ENCODE measurements at regions not wholly inside any gene's neighbourhood (a gene's known extent, or its start where the extent isn't known, plus 50 kb on each side); places are given as distances from the start of the nearest gene placed in this dataset.
"Not testable (repeated sequence)": the region's sequence is repeated elsewhere in the genome, so short reads cannot be mapped to it uniquely, and the experiment has no call there.

DNA sequence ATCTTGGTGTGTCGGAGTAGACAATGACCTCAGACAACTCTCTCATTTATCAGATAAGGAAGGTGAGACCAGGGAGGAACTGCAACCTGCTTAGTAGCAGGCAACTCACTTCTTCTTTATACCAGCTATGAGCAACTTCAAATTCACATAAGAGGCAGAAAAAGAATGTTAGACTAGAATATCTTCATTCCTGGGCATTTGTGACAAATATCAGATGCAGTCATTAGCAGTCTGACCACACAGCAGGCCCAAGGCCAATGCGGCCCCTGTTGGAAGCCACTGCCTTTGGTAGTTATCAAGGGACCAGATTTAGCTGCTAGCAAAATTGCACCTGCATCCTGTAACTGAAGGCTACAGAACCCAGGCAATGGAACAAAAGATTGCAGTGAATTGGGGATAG, 219.2 kb upstream of the RASGEF1B start:
- Mint-ChIP-seq H3K4me3 (no peak overlapping the region), H3K27ac (no peak overlapping the region), H3K4me1 (ENCODE audit: low read depth) (no peaks in the 10 kb centered on the region), H3K36me3 (no peaks in the 10 kb centered on the region), H3K9me3 (no peaks in the 10 kb centered on the region), H3K27me3 (peaks cover 16% of the 10 kb centered on the region)
- no peak for DNase-seq
- ChIA-PET CTCF (no interaction called here), POLR2A (no interaction called here)
- intact Hi-C loops (cut with micrococcal nuclease), result no loop called here

DNA sequence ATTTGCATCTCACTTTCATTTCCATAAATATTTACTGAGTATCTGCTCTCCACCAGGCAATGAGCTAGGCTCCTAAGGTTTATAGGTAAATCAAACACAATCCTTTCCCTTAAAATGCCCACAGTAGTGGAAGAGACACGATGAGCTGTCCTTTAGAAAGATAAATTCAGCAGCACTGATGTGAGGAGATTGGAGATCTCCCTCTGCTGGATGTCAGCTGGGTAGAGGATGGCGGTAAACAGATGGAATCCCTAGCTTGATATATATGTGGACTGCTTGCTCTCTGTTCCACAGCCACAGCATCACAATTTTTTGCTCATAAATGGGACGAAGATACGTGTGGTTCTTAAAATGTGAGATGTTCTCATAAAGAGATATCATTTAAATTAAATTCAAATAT, 216.4 kb upstream of the RASGEF1B start:
- DNase-seq, result no peak

DNA sequence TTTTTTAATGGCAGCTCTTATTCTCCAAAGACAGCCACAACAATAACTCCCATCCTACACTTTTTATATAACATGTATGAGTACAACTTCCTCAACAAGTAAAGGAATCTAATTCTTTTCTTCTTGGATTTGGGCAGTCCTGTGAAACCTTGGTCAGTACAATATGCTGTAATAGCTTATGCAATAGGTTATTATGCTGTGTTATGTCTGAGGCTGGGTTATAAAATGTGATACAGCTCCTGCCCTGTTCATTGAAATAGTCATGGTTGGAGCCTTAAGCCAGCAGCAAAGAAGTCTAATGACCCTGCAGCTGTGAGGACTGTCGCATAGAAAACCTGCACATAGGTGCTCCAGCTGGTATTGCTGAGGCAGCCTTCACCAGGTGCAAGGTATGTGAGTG, 215.8 kb upstream of the RASGEF1B start:
- Mint-ChIP-seq H3K4me3 (no peak overlapping the region), H3K4me1 (ENCODE audit: low read depth) (no peaks in the 10 kb centered on the region), H3K27ac (no peak overlapping the region), H3K9me3 (no peaks in the 10 kb centered on the region), H3K27me3 (peaks cover 11% of the 10 kb centered on the region), H3K36me3 (no peaks in the 10 kb centered on the region)
- intact Hi-C loops (cut with micrococcal nuclease), result no loop called here
- ChIA-PET CTCF (interaction anchor here (1.1 to 3.1 kb wide), 3 partner anchors 157 to 222 kb away, joined by 5 to 22 read pairs (median 6); no protein-coding TSS in a partner anchor), POLR2A (no interaction called here)
- no peak for DNase-seq

More for the DNA sequence above, 216.4 kb upstream of the RASGEF1B start:
- intact Hi-C loops (cut with micrococcal nuclease), result no loop called here
- Mint-ChIP-seq H3K4me3 (no peak overlapping the region), H3K9me3 (no peaks in the 10 kb centered on the region), H3K27ac (no peak overlapping the region), H3K36me3 (no peaks in the 10 kb centered on the region), H3K27me3 (peaks cover 12% of the 10 kb centered on the region), H3K4me1 (ENCODE audit: low read depth) (no peaks in the 10 kb centered on the region)
- CTCF ChIA-PET, result interaction anchor here (0.7 to 3.1 kb wide), 5 partner anchors 10 to 222 kb away, joined by 3 to 22 read pairs (median 3); no protein-coding TSS in a partner anchor
- POLR2A ChIA-PET, result no interaction called here

DNA sequence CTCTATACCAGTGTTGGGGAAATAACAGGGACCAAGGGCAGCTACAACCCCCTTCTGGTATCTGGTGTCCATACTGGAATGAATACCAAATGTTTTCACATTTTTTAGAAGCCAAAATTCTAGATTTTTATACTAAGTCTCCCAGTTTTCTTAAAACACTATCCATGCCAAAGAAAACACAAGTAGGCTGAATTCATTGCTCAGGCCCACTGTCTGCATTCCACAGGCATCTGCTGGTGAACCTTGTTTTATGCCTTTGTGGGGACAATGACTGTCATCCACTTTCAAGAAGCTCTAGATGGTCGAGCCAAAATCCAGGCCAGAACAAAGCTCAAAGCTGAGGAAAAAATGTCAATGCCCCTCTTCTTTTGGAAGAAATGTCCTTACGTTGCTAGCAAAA, 213.4 kb upstream of the RASGEF1B start:
- Mint-ChIP-seq H3K27ac (no peak overlapping the region), H3K36me3 (no peaks in the 10 kb centered on the region), H3K9me3 (no peaks in the 10 kb centered on the region), H3K27me3 (peaks cover 7% of the 10 kb centered on the region), H3K4me1 (ENCODE audit: low read depth) (no peaks in the 10 kb centered on the region), H3K4me3 (no peak overlapping the region)
- intact Hi-C loops (cut with micrococcal nuclease), result no loop called here
- DNase-seq, result no peak
- CTCF ChIA-PET, result no interaction called here
- POLR2A ChIA-PET, result no interaction called here

DNA sequence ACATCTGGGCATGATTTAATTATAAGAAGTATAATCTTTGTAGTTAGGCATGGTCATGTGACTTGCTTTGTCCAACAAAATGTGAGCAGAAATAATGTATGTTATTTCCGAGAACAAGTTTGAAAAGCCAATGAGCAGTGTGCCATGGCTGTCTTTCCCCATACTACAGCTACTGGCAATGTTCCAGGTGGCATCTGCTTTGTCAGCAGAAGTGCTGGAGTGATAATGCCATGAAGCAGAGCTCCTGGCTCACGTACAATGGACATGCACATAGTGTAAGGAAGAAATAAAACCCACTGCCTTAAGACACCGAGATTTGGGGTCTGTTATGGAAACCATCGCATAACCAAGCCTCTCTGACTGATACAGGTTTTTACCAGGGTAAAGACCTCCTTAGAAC, 212.6 kb upstream of the RASGEF1B start:
- no peaks in the 10 kb centered on the region for H3K9me3 Mint-ChIP-seq
- POLR2A ChIA-PET, result no interaction called here
- H3K4me1 Mint-ChIP-seq (ENCODE audit: low read depth), result no peaks in the 10 kb centered on the region
- H3K27me3 Mint-ChIP-seq, result peaks cover 7% of the 10 kb centered on the region
- H3K36me3 Mint-ChIP-seq, result no peaks in the 10 kb centered on the region
- intact Hi-C loops (cut with micrococcal nuclease), result no loop called here
- no peak for DNase-seq
- no peak overlapping the region for H3K27ac Mint-ChIP-seq
- H3K4me3 Mint-ChIP-seq, result no peak overlapping the region
- CTCF ChIA-PET, result no interaction called here

DNA sequence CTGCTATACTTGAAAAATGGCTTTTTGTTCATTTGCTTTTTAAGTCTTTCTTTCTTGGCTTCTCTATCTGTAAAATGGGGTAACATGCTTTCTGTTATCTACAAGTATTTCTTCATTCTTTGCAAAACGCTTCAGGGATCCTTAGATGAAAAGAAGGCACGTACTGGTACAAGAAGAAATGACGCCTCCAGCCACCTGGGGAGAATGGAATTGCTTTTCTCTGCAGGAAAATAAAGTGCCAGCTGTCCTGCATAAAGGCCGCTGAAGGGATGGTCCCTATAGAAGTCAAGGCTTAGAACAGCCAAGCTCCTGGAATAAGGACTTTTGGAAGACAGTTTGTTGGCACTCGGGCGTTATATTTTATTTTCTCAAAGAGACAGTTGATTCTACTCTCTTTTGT, 210.8 kb upstream of the RASGEF1B start:
- Mint-ChIP-seq H3K36me3 (no peaks in the 10 kb centered on the region), H3K27me3 (peaks cover 8% of the 10 kb centered on the region), H3K9me3 (no peaks in the 10 kb centered on the region), H3K27ac (no peak overlapping the region), H3K4me3 (no peak overlapping the region), H3K4me1 (ENCODE audit: low read depth) (no peaks in the 10 kb centered on the region)
- intact Hi-C loops (cut with micrococcal nuclease), result no loop called here
- ChIA-PET POLR2A (no interaction called here), CTCF (no interaction called here)
- DNase-seq, result no peak

DNA sequence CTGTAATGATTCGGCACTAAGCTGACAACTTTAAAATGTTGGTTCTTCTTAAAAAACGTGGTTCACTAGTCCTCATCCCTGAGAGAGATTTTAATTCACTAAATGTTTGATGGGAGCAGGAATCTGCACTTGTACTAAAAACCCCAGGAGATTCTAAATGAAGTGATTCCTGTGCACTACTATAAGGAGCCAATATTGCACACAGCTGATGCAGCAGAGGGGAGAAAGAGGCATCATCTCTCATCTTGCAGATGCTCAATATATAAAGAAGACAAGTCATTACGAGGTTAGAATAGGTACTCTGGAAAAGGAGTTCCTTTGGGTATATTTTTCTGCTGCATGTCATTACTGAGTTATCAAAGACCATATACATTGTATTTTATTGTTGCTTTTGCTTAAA, 207.6 kb upstream of the RASGEF1B start:
- Mint-ChIP-seq H3K36me3 (no peaks in the 10 kb centered on the region), H3K4me3 (no peak overlapping the region), H3K27me3 (peaks cover 8% of the 10 kb centered on the region), H3K27ac (no peak overlapping the region), H3K4me1 (ENCODE audit: low read depth) (no peaks in the 10 kb centered on the region), H3K9me3 (no peaks in the 10 kb centered on the region)
- ChIA-PET CTCF (no interaction called here), POLR2A (no interaction called here)
- intact Hi-C loops (cut with micrococcal nuclease), result no loop called here
- DNase-seq, result no peak

DNA sequence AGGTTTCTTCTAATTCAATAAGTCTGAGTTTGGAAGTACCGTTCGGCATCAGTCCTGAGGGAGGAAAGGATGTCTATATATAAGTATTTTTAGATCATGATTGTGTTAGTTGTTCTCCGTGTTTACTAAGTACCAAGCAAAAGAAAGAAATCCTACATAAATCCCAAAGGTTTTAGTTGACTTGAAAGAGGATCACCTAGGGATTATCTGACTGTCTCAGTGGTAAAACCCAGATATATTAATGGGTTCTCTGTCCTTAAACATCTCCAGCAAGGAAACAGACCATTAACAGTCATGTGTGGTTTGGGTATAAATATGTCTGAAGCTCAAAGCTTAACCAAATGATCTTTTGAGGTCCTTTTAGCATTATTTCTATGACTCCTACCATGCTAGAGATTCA, 207.1 kb upstream of the RASGEF1B start:
- Mint-ChIP-seq H3K9me3 (no peaks in the 10 kb centered on the region), H3K36me3 (no peaks in the 10 kb centered on the region), H3K4me3 (no peak overlapping the region), H3K27me3 (peaks cover 8% of the 10 kb centered on the region), H3K27ac (no peak overlapping the region), H3K4me1 (ENCODE audit: low read depth) (no peaks in the 10 kb centered on the region)
- no peak for DNase-seq
- intact Hi-C loops (cut with micrococcal nuclease), result no loop called here
- ChIA-PET POLR2A (no interaction called here), CTCF (interaction anchor here (0.6 kb wide), 1 partner anchor 1633 kb away, joined by 4 read pairs; no protein-coding TSS in a partner anchor)

DNA sequence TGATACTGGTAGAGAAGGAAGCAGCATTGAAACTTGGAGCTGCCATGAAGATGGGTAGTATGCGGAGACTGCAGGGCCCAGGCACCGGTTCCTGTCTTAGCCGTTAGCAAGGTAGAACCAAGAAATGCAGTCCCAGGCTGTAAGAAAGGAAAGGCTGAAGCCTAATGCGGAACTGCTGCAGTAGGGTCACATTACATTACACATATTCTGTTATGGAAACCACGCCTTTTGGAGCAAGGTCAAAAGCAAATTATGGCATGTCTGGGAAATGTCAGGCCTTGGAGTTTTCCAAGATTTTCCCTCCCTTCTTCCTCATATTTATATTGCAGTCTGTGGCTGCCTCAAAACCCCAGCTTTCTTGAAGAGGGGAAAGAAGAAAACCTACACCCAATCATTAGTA, 204.8 kb upstream of the RASGEF1B start:
- no peak for DNase-seq
- Mint-ChIP-seq H3K27ac (no peak overlapping the region), H3K4me1 (ENCODE audit: low read depth) (no peaks in the 10 kb centered on the region), H3K36me3 (no peaks in the 10 kb centered on the region), H3K4me3 (no peak overlapping the region), H3K27me3 (peaks cover 8% of the 10 kb centered on the region), H3K9me3 (no peaks in the 10 kb centered on the region)
- intact Hi-C loops (cut with micrococcal nuclease), result no loop called here
- POLR2A ChIA-PET, result no interaction called here
- CTCF ChIA-PET, result no interaction called here

DNA sequence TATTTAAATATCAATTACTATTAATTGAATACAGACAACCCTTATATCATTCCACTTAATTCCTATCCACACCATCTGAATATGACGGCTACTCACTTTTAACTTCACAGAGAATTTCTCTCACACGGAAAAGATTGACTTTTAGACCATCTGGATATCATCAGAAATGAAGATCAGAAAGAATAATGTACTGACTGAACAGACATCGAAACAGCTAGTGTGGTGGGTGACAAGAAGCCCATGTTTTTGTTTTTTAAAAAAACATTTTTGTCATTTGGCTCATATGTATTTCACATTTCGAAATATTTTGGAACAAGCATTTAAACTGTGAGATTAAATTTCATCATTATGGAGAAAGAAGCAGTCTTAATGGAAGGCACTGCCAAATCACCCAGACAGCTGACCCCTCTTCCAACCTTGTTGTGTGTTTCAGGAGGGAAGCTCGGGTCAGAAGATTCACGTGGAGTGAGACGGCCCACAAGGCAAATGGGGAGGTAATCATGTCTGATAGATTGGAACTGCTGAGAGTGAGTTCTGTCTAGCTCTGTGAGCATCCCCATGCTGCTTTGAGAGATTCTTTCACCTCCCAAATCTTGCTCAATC, 204.2 kb upstream of the RASGEF1B start:
- Mint-ChIP-seq H3K36me3 (no peaks in the 10 kb centered on the region), H3K27ac (no peak overlapping the region), H3K27me3 (peaks cover 6% of the 10 kb centered on the region), H3K9me3 (no peaks in the 10 kb centered on the region), H3K4me3 (no peak overlapping the region), H3K4me1 (ENCODE audit: low read depth) (no peaks in the 10 kb centered on the region)
- intact Hi-C loops (cut with micrococcal nuclease), result no loop called here
- POLR2A ChIA-PET, result no interaction called here
- CTCF ChIA-PET, result no interaction called here
- DNase-seq, result no peak

DNA sequence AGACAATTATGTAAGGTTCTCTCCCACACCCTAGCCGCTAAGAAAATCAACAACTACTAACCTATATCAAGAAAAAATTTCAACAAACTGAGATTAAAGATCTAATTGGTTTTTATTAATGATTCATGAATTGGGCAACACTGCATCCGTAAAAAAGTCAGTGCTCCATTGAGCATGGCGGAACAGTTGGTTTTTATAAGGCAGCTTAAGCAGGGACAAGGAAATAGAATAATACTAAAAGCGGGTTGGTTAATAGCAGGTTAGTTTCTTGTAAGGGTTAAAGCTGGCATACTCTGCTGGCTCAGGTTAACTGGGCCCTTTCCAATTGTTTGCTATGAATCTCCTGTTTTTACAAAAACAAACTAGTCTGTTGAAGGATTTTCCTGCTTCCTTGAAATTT, 202.3 kb upstream of the RASGEF1B start:
- no peak overlapping the region for H3K4me3 Mint-ChIP-seq
- intact Hi-C loops (cut with micrococcal nuclease), result no loop called here
- no peaks in the 10 kb centered on the region for H3K27me3 Mint-ChIP-seq
- POLR2A ChIA-PET, result no interaction called here
- H3K9me3 Mint-ChIP-seq, result no peaks in the 10 kb centered on the region
- H3K27ac Mint-ChIP-seq, result no peak overlapping the region
- no peaks in the 10 kb centered on the region for H3K4me1 Mint-ChIP-seq (ENCODE audit: low read depth)
- CTCF ChIA-PET, result no interaction called here
- no peaks in the 10 kb centered on the region for H3K36me3 Mint-ChIP-seq
- no peak for DNase-seq

DNA sequence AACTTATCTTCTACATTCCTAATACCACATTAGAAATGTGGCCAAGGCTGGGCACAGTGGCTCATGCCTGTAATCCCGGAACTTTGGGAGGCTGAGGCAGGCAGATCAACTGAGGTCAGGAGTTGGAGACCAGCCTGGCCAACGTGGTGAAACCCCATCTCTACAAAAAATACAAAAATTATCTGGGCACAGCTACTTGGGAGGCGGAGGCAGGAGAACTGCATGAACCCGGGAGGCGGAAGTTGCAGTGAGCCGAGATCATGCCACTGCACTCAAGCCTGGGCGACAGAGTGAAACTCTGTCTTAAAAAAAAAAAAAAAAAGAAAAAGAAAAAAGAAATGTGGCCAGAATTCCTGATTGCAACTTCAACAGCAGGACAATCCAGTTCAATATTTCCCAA, 196.6 kb upstream of the RASGEF1B start:
- H3K36me3 Mint-ChIP-seq; POLR2A ChIA-PET; intact Hi-C loops (cut with micrococcal nuclease); H3K27me3 Mint-ChIP-seq; H3K9me3 Mint-ChIP-seq; DNase-seq; CTCF ChIA-PET; H3K27ac Mint-ChIP-seq; H3K4me3 Mint-ChIP-seq: not testable (repeated sequence)
- H3K4me1 Mint-ChIP-seq (ENCODE audit: low read depth), result peaks cover 15% of the 10 kb centered on the region

DNA sequence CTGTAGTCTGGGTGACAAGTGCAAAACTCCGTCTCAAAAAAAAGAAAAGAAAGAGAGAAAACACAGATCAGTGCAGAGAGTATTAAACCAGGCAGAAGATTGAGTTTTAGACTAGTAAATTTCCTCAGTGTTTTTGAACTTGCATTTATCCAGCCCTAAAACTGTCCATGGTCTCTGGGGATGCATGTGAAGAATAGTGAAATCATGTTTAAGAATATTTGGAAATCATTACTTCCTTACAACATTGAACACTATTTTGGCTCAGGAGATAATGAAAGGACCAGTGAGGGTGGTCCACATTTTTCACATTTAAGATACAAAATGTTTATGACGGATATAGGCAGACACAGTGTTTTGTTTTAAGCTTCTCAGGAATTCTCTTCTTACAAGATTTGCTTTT, 195.8 kb upstream of the RASGEF1B start:
- no peak for DNase-seq
- intact Hi-C loops (cut with micrococcal nuclease), result no loop called here
- Mint-ChIP-seq H3K27ac (no peak overlapping the region), H3K4me1 (ENCODE audit: low read depth) (peaks cover 15% of the 10 kb centered on the region), H3K4me3 (no peak overlapping the region), H3K36me3 (no peaks in the 10 kb centered on the region), H3K9me3 (no peaks in the 10 kb centered on the region), H3K27me3 (peaks cover 2% of the 10 kb centered on the region)
- CTCF ChIA-PET, result no interaction called here
- POLR2A ChIA-PET, result no interaction called here

Measured in activated CD4-positive, alpha-beta memory T cell treated with anti-CD3 and anti-CD28 coated beads for 36 hours (primary cell).